H1 (cell line): ENCODE measurements at regions not wholly inside any gene's neighbourhood (a gene's known extent, or its start where the extent isn't known, plus 50 kb on each side); places are given as distances from the start of the nearest gene placed in this dataset.

Experiments used
- CTCF ChIA-PET: fragments of 300-600 bp; sonication (Branson Sonifier 250); formaldehyde crosslinking; loops from one replicate; lab custom pipeline; 2021; ENCODE audit not compliant: partially characterized antibody; lab: Charles Lee
- POLR2A ChIA-PET: fragments of 300-600 bp; sonication (Branson Sonifier 250); formaldehyde crosslinking; loops from one replicate; lab custom pipeline; 2021; ENCODE audit warnings: inconsistent platforms; ENCODE audit not compliant: partially characterized antibody; lab: Charles Lee
- DNase-seq, 2 experiments: peaks; one replicate each; pipeline versions ENCODE4 v3.0.0 to v3.0.0-alpha.2; 2010 to 2022; ENCODE audit warnings: low spot score in 2 of 2, low read depth in 1 of 2, mixed read lengths in 1 of 2
- FAIRE-seq: peaks from 2 replicates; lab custom pipeline; 2011; peaks lifted over from hg19 to GRCh38; lab: Jason Lieb, UNC
- H2AFZ ChIP-seq: 2 replicates; pipeline ENCODE4 v1.8.1; 2012; ENCODE audit warnings: low read length, inconsistent platforms
- H2AK5ac ChIP-seq: 2 replicates; pipeline ENCODE4 v1.6.1; 2013; ENCODE audit warnings: low read depth, low read length
- H2BK120ac ChIP-seq: replicated peaks from 2 replicates; pipeline ENCODE3; 2013; ENCODE audit warnings: low read depth, low read length, inconsistent platforms
- H2BK12ac ChIP-seq: 2 replicates; pipeline ENCODE4 v1.6.1; 2013; ENCODE audit warnings: low read depth, low read length
- H2BK15ac ChIP-seq: 2 replicates; pipeline ENCODE4 v1.6.1; 2013; ENCODE audit warnings: low read length
- H2BK20ac ChIP-seq: 2 replicates; pipeline ENCODE4 v1.6.1; 2013; ENCODE audit warnings: low read length
- H2BK5ac ChIP-seq: 2 replicates; pipeline ENCODE4 v1.6.1; 2013; ENCODE audit warnings: low read depth, low read length
- H3K14ac ChIP-seq: 2 replicates; pipeline ENCODE4 v1.6.1; 2013; ENCODE audit warnings: inconsistent platforms; ENCODE audit not compliant: insufficient read length
- H3K18ac ChIP-seq: 2 replicates; pipeline ENCODE4 v1.6.1; 2013; ENCODE audit warnings: low read length; ENCODE audit errors: extremely low read depth
- H3K23ac ChIP-seq: 2 replicates; pipeline ENCODE4 v1.6.1; 2013; ENCODE audit warnings: inconsistent platforms; ENCODE audit not compliant: insufficient read length
- H3K23me2 ChIP-seq: 2 replicates; pipeline ENCODE4 v1.6.1; 2013; ENCODE audit warnings: low read depth, low read length
- H3K27ac ChIP-seq: 2 replicates; pipeline ENCODE4 v1.6.1; 2011; ENCODE audit warnings: low read depth, low read length, inconsistent platforms
- H3K27me3 ChIP-seq, 4 experiments: replicated peaks in 1 of 4; 1 replicate in 1 of 4; 2 replicates in 3 of 4; pipeline versions ENCODE4 v1.6.1 to v1.8.1; 2011 to 2013; ENCODE audit warnings: low read length in 3 of 4, mild to moderate bottlenecking in 3 of 4, inconsistent platforms in 2 of 4, mixed read lengths in 2 of 4, moderate library complexity in 1 of 4; ENCODE audit not compliant: control insufficient read depth in 3 of 4, insufficient read depth in 3 of 4; ENCODE audit errors: extremely low read depth in 1 of 4
- H3K36me3 ChIP-seq, 4 experiments: 2 replicates each; pipeline versions ENCODE4 v1.6.1 to v1.8.1; 2011 to 2013; ENCODE audit warnings: mild to moderate bottlenecking in 4 of 4, low read length in 3 of 4, moderate library complexity in 2 of 4, control low read depth in 1 of 4, inconsistent platforms in 1 of 4; ENCODE audit not compliant: insufficient read depth in 4 of 4, control insufficient read depth in 2 of 4
- H3K4ac ChIP-seq: replicated peaks from 2 replicates; pipeline ENCODE3; 2013; ENCODE audit warnings: low read length, low read depth, mixed read lengths, inconsistent platforms; ENCODE audit not compliant: insufficient read length
- H3K4me1 ChIP-seq, 4 experiments: replicated peaks in 1 of 4; 1 replicate in 1 of 4; 2 replicates in 3 of 4; pipeline versions ENCODE4 v1.6.1 to v1.8.1; 2011 to 2013; ENCODE audit warnings: low read length in 3 of 4, inconsistent platforms in 2 of 4, mixed read lengths in 1 of 4; ENCODE audit not compliant: insufficient read depth in 4 of 4, control insufficient read depth in 3 of 4
- H3K4me2 ChIP-seq, 2 experiments: 2 replicates each; pipeline versions ENCODE4 v1.6.1 to v1.8.1; 2011 to 2013; ENCODE audit warnings: low read depth in 2 of 2, low read length in 2 of 2, control low read depth in 1 of 2, inconsistent platforms in 1 of 2, mild to moderate bottlenecking in 1 of 2; ENCODE audit not compliant: insufficient read depth in 1 of 2
- H3K4me3 ChIP-seq, 4 experiments: fragments of 200-600, 300-600 bp in 1 of 4; sonication (generic), shearing (Covaris generic), sonication (Bioruptor Twin) in 1 of 4; 2 replicates each; pipeline versions ENCODE4 v1.5.1 to v1.8.1; 2011 to 2016; ENCODE audit warnings: low read length in 4 of 4, low read depth in 3 of 4, control low read depth in 2 of 4, inconsistent platforms in 2 of 4, mild to moderate bottlenecking in 2 of 4, mixed read lengths in 1 of 4, moderate library complexity in 1 of 4; ENCODE audit not compliant: insufficient read depth in 2 of 4; ENCODE audit errors: extremely low read depth in 1 of 4
- H3K56ac ChIP-seq: replicated peaks from 2 replicates; pipeline ENCODE3; 2013; ENCODE audit warnings: low read depth, mild to moderate bottlenecking, mixed read lengths, low read length, inconsistent platforms; ENCODE audit not compliant: insufficient read length
- H3K79me1 ChIP-seq: 2 replicates; pipeline ENCODE4 v1.6.1; 2013; ENCODE audit warnings: low read depth, low read length, control low read depth
- H3K79me2 ChIP-seq, 2 experiments: 2 replicates each; pipeline versions ENCODE4 v1.6.1 to v1.8.1; 2012 to 2013; ENCODE audit warnings: low read length in 2 of 2, mild to moderate bottlenecking in 2 of 2, inconsistent platforms in 1 of 2; ENCODE audit not compliant: insufficient read depth in 2 of 2, control insufficient read depth in 1 of 2
- H3K9ac ChIP-seq, 4 experiments: replicated peaks in 1 of 4; 1 replicate in 1 of 4; 2 replicates in 3 of 4; pipeline versions ENCODE4 v1.6.1 to v1.8.1; 2011 to 2013; ENCODE audit warnings: low read depth in 3 of 4, low read length in 3 of 4, control low read depth in 2 of 4, mild to moderate bottlenecking in 2 of 4, moderate library complexity in 2 of 4, inconsistent platforms in 1 of 4; ENCODE audit errors: extremely low read depth in 1 of 4
- H3K9me3 ChIP-seq, 2 experiments: 2 replicates each; pipeline versions ENCODE4 v1.6.1 to v1.8.1; 2012 to 2013; ENCODE audit warnings: mild to moderate bottlenecking in 2 of 2, moderate library complexity in 2 of 2, control low read depth in 1 of 2, inconsistent platforms in 1 of 2, low read depth in 1 of 2, low read length in 1 of 2, mixed read lengths in 1 of 2; ENCODE audit not compliant: insufficient read depth in 2 of 2
- H4K20me1 ChIP-seq, 2 experiments: replicated peaks in 1 of 2; 2 replicates each; pipeline versions ENCODE3 to v1.8.1; 2011 to 2013; ENCODE audit warnings: inconsistent platforms in 2 of 2, low read length in 2 of 2, mild to moderate bottlenecking in 1 of 2; ENCODE audit not compliant: insufficient read depth in 2 of 2, control insufficient read depth in 1 of 2
- H4K5ac ChIP-seq: 2 replicates; pipeline ENCODE4 v1.6.1; 2013; ENCODE audit warnings: low read length, low read depth, mixed read lengths, inconsistent platforms; ENCODE audit not compliant: insufficient read length
- H4K8ac ChIP-seq: 2 replicates; pipeline ENCODE4 v1.8.0; 2013; ENCODE audit warnings: mild to moderate bottlenecking, moderate library complexity, low read length, inconsistent platforms; ENCODE audit not compliant: insufficient read depth; ENCODE audit errors: extremely low read depth
- H4K91ac ChIP-seq: replicated peaks from 2 replicates; pipeline ENCODE3; 2013; ENCODE audit warnings: low read length, mixed read lengths, inconsistent platforms; ENCODE audit not compliant: insufficient read length
- ATF3 ChIP-seq: IDR thresholded peaks from 2 replicates; pipeline ENCODE4 v1.6.1; 2011; ENCODE audit warnings: low read depth, mild to moderate bottlenecking, low read length; ENCODE audit not compliant: insufficient read depth
- CBX8 ChIP-seq: fragments of 300-800, 300-1000 bp; sonication (generic); IDR thresholded peaks from 2 replicates; pipeline ENCODE4 v1.7.1; 2016; ENCODE audit warnings: low read depth, low read length, borderline replicate concordance
- CHD1 ChIP-seq: IDR thresholded peaks from 2 replicates; pipeline ENCODE4 v1.6.1; 2012; ENCODE audit warnings: low read depth, low read length, improper control_type of control experiment
- CREB1 ChIP-seq: IDR thresholded peaks from 2 replicates; pipeline ENCODE4 v1.6.1; 2012; ENCODE audit warnings: inconsistent platforms
- GABPA ChIP-seq: IDR thresholded peaks from 2 replicates; pipeline ENCODE4 v1.6.1; 2011; ENCODE audit warnings: mild to moderate bottlenecking, low read length, moderate library complexity, borderline replicate concordance; ENCODE audit not compliant: insufficient read depth
- KDM5A ChIP-seq: fragments of 200-600 bp; IDR thresholded peaks from 2 replicates; pipeline ENCODE4 v1.7.1; 2012; ENCODE audit warnings: mild to moderate bottlenecking, low read length, inconsistent platforms, mixed read lengths
- NANOG ChIP-seq: IDR thresholded peaks from 2 replicates; pipeline ENCODE4 v1.6.1; 2011; ENCODE audit warnings: low read length, low read depth, mild to moderate bottlenecking, inconsistent platforms; ENCODE audit not compliant: insufficient read depth, poor library complexity, severe bottlenecking
- PHF8 ChIP-seq: fragments of 200-600 bp; sonication (generic); conservative IDR thresholded peaks from 2 replicates; pipeline ENCODE4 v1.7.1; 2012; ENCODE audit warnings: low read depth, mild to moderate bottlenecking, inconsistent platforms, low read length, moderate library complexity
- POLR2A ChIP-seq, 2 experiments: IDR thresholded peaks; 1 replicate in 1 of 2; 2 replicates in 1 of 2; pipeline ENCODE4 v1.6.1; 2011; ENCODE audit warnings: low read depth in 2 of 2, low read length in 2 of 2, mild to moderate bottlenecking in 2 of 2; ENCODE audit errors: control extremely low read depth in 1 of 2
- POLR2AphosphoS5 ChIP-seq: IDR thresholded peaks from 2 replicates; pipeline ENCODE4 v1.6.1; 2011; ENCODE audit warnings: low read depth, low read length
- SAP30 ChIP-seq: fragments of 300-600 bp; sonication (generic); IDR thresholded peaks from 2 replicates; pipeline ENCODE4 v1.7.1; 2012; ENCODE audit warnings: low read length, moderate library complexity, mild to moderate bottlenecking, inconsistent platforms; ENCODE audit not compliant: insufficient read depth, insufficient replicate concordance
- SIN3A ChIP-seq, 2 experiments: IDR thresholded peaks in 1 of 2; conservative IDR thresholded peaks in 1 of 2; 2 replicates each; pipeline ENCODE4 v1.6.1; 2011 to 2012; ENCODE audit warnings: low read length in 2 of 2, improper control_type of control experiment in 1 of 2, low read depth in 1 of 2, mild to moderate bottlenecking in 1 of 2
- SP1 ChIP-seq: IDR thresholded peaks from 2 replicates; pipeline ENCODE4 v1.6.1; 2011; ENCODE audit warnings: low read depth, low read length
- SP2 ChIP-seq: IDR thresholded peaks from 2 replicates; pipeline ENCODE4 v1.6.1; 2012; ENCODE audit warnings: mild to moderate bottlenecking, low read length, inconsistent platforms
- ZNF274 ChIP-seq: IDR thresholded peaks from 2 replicates; pipeline ENCODE4 v1.7.0; 2012; ENCODE audit warnings: low read length, borderline replicate concordance; ENCODE audit errors: extremely low read depth
- WGBS, 2 experiments: shearing (Covaris generic) in 1 of 2; methylation state at CpG; one replicate each; pipeline versions ENCODE4 v1.1.6 to v1.1.7; 2013 to 2015; ENCODE audit warnings: low lambda C conversion rate in 2 of 2, mixed read lengths in 2 of 2, inconsistent platforms in 1 of 2, low coverage in 1 of 2, missing lambda C conversion rate in 1 of 2; ENCODE audit not compliant: insufficient replicate concordance in 2 of 2, insufficient coverage in 1 of 2, insufficient read length in 1 of 2; ENCODE audit errors: extremely low coverage in 1 of 2, missing lambda C conversion rate in 1 of 2; 5-methylcytosine and 5-hydroxymethylcytosine counted together

- Histone ChIP-seq H4K20me1 (peaks cover 0 to 7% of the 10 kb centered on the region in 2 experiments), H3K27ac (no peak overlapping the region), H2AK5ac (no peak overlapping the region), H3K79me2 (no peaks in the 10 kb centered on the region), H3K18ac (no peak overlapping the region), H3K56ac (no peak overlapping the region), H2BK20ac (no peak overlapping the region), H3K9ac (no peak overlapping the region), H2BK15ac (no peak overlapping the region), H2BK12ac (no peak overlapping the region), H2BK5ac (no peak overlapping the region), H3K4ac (no peak overlapping the region), H4K91ac (no peak overlapping the region), H3K79me1 (no peaks in the 10 kb centered on the region), H2AFZ (no peak overlapping the region), H3K36me3 (no peaks in the 10 kb centered on the region), H3K14ac (no peak overlapping the region), H3K23me2 (peaks cover 8% of the 10 kb centered on the region), H2BK120ac (no peak overlapping the region), H3K23ac (no peak overlapping the region), H3K4me3 (no peak overlapping the region), H3K27me3 (no peaks in the 10 kb centered on the region), H4K8ac (no peak overlapping the region), H3K4me1 (no peaks in the 10 kb centered on the region), H3K4me2 (no peak overlapping the region), H3K9me3 (peaks cover 2 to 9% of the 10 kb centered on the region in 2 experiments), H4K5ac (no peak overlapping the region)
- WGBS, 2 experiments: 92% methylated on average over 4 of the region's 4 CpGs; no CpG with 5 or more reads in 1 of the 2 experiments
- POLR2A ChIA-PET: no interaction called here
- no peak for FAIRE-seq
- CTCF ChIA-PET: interaction anchor here (1.0 kb wide), 1 partner anchor 362 kb away, joined by 3 read pairs; no protein-coding TSS in a partner anchor
- no peak for DNase-seq
- TF ChIP-seq SP1 (no peak), NANOG (no peak), SIN3A (conservative IDR thresholded peaks at IDR 0.05 in 1 of 2, IDR thresholded peaks at IDR 0.05 in 1 of 2; ENCODE audit: low read depth in 1 of 2, low read length in 2 of 2) (no peak), CREB1 (no peak), ZNF274 (no peak), POLR2AphosphoS5 (no peak), SP2 (no peak), CBX8 (no peak), KDM5A (no peak), ATF3 (no peak), POLR2A (IDR thresholded peaks at IDR 0.05; ENCODE audit: control extremely low read depth in 1 of 2, low read depth in 2 of 2, low read length in 2 of 2) (no peak), PHF8 (no peak), CHD1 (no peak), GABPA (no peak), SAP30 (no peak)
These were observed 431.9 kb downstream of the BCL11B start for GRCh38 chr14:98840091-98840490.
